Liver (tissue), 2 donors: ENCODE measurements at regions not wholly inside any gene's neighbourhood (a gene's known extent, or its start where the extent isn't known, plus 50 kb on each side); places are given as distances from the start of the nearest gene placed in this dataset.

Experiments used
- TF ChIP-seq, protein P1 (sequence below): IDR thresholded peaks from 2 replicates; pipeline ENCODE4 v1.6.1; 2016; ENCODE audit warnings: antibody characterized with exemption
- TF ChIP-seq, protein P2 (sequence below): fragments of 150-350 bp; IDR thresholded peaks from 2 replicates; pipeline ENCODE4 v1.5.1; 2017; ENCODE audit warnings: improper control_type of control experiment, low read depth, low read length; ENCODE audit not compliant: missing input control
- TF ChIP-seq, protein P3 (sequence below): IDR thresholded peaks from 2 replicates; pipeline ENCODE4 v1.6.1; 2016; ENCODE audit warnings: antibody characterized with exemption, mild to moderate bottlenecking
- donor health status: healthy.

DNA sequence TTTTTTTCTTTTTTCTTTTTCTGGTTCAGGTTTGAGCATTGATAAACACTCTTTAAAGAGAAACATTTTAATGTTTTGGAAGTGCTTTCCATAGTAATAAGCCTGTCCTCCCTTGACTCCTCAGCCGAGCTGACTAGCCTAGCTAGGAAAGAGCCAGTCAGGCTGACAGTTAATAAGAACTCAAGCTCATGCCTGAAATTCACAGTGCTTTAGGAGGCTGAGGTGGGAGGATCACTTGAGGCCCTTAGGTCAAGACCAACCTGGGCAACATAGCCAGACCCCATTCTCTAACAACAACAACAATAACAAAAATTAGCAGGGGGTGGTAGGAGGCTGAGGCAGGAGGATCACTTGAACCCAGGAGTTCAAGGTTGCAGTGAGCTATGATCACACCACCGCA is 53.4 kb upstream of the ZCCHC13 start:
- TF ChIP-seq, protein P1, sequence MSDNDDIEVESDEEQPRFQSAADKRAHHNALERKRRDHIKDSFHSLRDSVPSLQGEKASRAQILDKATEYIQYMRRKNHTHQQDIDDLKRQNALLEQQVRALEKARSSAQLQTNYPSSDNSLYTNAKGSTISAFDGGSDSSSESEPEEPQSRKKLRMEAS, result no peak
- TF ChIP-seq, protein P2, sequence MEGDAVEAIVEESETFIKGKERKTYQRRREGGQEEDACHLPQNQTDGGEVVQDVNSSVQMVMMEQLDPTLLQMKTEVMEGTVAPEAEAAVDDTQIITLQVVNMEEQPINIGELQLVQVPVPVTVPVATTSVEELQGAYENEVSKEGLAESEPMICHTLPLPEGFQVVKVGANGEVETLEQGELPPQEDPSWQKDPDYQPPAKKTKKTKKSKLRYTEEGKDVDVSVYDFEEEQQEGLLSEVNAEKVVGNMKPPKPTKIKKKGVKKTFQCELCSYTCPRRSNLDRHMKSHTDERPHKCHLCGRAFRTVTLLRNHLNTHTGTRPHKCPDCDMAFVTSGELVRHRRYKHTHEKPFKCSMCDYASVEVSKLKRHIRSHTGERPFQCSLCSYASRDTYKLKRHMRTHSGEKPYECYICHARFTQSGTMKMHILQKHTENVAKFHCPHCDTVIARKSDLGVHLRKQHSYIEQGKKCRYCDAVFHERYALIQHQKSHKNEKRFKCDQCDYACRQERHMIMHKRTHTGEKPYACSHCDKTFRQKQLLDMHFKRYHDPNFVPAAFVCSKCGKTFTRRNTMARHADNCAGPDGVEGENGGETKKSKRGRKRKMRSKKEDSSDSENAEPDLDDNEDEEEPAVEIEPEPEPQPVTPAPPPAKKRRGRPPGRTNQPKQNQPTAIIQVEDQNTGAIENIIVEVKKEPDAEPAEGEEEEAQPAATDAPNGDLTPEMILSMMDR, result no peak
- TF ChIP-seq, protein P3, sequence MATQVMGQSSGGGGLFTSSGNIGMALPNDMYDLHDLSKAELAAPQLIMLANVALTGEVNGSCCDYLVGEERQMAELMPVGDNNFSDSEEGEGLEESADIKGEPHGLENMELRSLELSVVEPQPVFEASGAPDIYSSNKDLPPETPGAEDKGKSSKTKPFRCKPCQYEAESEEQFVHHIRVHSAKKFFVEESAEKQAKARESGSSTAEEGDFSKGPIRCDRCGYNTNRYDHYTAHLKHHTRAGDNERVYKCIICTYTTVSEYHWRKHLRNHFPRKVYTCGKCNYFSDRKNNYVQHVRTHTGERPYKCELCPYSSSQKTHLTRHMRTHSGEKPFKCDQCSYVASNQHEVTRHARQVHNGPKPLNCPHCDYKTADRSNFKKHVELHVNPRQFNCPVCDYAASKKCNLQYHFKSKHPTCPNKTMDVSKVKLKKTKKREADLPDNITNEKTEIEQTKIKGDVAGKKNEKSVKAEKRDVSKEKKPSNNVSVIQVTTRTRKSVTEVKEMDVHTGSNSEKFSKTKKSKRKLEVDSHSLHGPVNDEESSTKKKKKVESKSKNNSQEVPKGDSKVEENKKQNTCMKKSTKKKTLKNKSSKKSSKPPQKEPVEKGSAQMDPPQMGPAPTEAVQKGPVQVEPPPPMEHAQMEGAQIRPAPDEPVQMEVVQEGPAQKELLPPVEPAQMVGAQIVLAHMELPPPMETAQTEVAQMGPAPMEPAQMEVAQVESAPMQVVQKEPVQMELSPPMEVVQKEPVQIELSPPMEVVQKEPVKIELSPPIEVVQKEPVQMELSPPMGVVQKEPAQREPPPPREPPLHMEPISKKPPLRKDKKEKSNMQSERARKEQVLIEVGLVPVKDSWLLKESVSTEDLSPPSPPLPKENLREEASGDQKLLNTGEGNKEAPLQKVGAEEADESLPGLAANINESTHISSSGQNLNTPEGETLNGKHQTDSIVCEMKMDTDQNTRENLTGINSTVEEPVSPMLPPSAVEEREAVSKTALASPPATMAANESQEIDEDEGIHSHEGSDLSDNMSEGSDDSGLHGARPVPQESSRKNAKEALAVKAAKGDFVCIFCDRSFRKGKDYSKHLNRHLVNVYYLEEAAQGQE, result no peak
